ENCODE measurements at regions not wholly inside any gene's neighbourhood (a gene's known extent, or its start where the extent isn't known, plus 50 kb on each side); places are given as distances from the start of the nearest gene placed in this dataset.

- H3K27ac ChIP-seq, result no peak overlapping the region
- no peak overlapping the region for H3K4me3 ChIP-seq (ENCODE audit: low read depth, low read length)
- no peaks in the 10 kb centered on the region for H3K36me3 ChIP-seq (replicated peaks)
- in situ Hi-C loops (cut with HindIII; ENCODE audit: low pct_ligation_motif_present, low sequenced_read_pairs), result no loop called here
- TF ChIP-seq CTCF (IDR thresholded peaks at IDR 0.05; ENCODE audit: low read depth, low read length, missing control alignments), result no peak
- H3K27me3 ChIP-seq (replicated peaks), result no peaks in the 10 kb centered on the region
- DNase-seq, result no peak
Observed at GRCh38 chrX:42855259-42855658, 77.3 kb upstream of the PPP1R2C start.

- TF ChIP-seq CTCF (IDR thresholded peaks at IDR 0.05; ENCODE audit: low read depth, low read length, missing control alignments), result no peak
Observed at GRCh38 chrX:42857766-42858165, 79.8 kb upstream of the PPP1R2C start.

GRCh38 chrX:42869011-42869410, 91.0 kb upstream of the PPP1R2C start:
- Histone ChIP-seq H3K4me3 (ENCODE audit: low read depth, low read length) (no peak overlapping the region), H3K27me3 (replicated peaks) (no peaks in the 10 kb centered on the region), H3K27ac (no peak overlapping the region), H3K36me3 (replicated peaks) (no peaks in the 10 kb centered on the region)
- in situ Hi-C loops (cut with HindIII; ENCODE audit: low pct_ligation_motif_present, low sequenced_read_pairs), result no loop called here
- TF ChIP-seq CTCF (IDR thresholded peaks at IDR 0.05; ENCODE audit: low read depth, low read length, missing control alignments), result no peak
- DNase-seq, result no peak

More at GRCh38 chrX:42857766-42858165, 79.8 kb upstream of the PPP1R2C start:
- in situ Hi-C loops (cut with HindIII; ENCODE audit: low pct_ligation_motif_present, low sequenced_read_pairs), result no loop called here
- Histone ChIP-seq H3K4me3 (ENCODE audit: low read depth, low read length) (no peak overlapping the region), H3K36me3 (replicated peaks) (no peaks in the 10 kb centered on the region), H3K27ac (no peak overlapping the region), H3K27me3 (replicated peaks) (no peaks in the 10 kb centered on the region)
- DNase-seq, result no peak

- H3K27me3 ChIP-seq (replicated peaks), result no peaks in the 10 kb centered on the region
- no peak overlapping the region for H3K27ac ChIP-seq
- no peaks in the 10 kb centered on the region for H3K36me3 ChIP-seq (replicated peaks)
- no peak overlapping the region for H3K4me3 ChIP-seq (ENCODE audit: low read depth, low read length)
- in situ Hi-C loops (cut with HindIII; ENCODE audit: low pct_ligation_motif_present, low sequenced_read_pairs), result no loop called here
- no peak for TF ChIP-seq CTCF (IDR thresholded peaks at IDR 0.05; ENCODE audit: low read depth, low read length, missing control alignments)
- DNase-seq, result no peak
Observed at GRCh38 chrX:42869659-42870476, 91.9 kb upstream of the PPP1R2C start.

- Histone ChIP-seq H3K27me3 (replicated peaks) (no peaks in the 10 kb centered on the region), H3K4me3 (ENCODE audit: low read depth, low read length) (no peak overlapping the region), H3K36me3 (replicated peaks) (no peaks in the 10 kb centered on the region), H3K27ac (no peak overlapping the region)
- no peak for TF ChIP-seq CTCF (IDR thresholded peaks at IDR 0.05; ENCODE audit: low read depth, low read length, missing control alignments)
- in situ Hi-C loops (cut with HindIII; ENCODE audit: low pct_ligation_motif_present, low sequenced_read_pairs), result no loop called here
- DNase-seq, result no peak
Observed at GRCh38 chrX:42886519-42886918, 108.6 kb upstream of the PPP1R2C start.

GRCh38 chrX:42900947-42901346, 123.0 kb upstream of the PPP1R2C start:
- Histone ChIP-seq H3K36me3 (replicated peaks) (no peaks in the 10 kb centered on the region), H3K27ac (no peak overlapping the region), H3K4me3 (ENCODE audit: low read depth, low read length) (no peak overlapping the region), H3K27me3 (replicated peaks) (no peaks in the 10 kb centered on the region)
- DNase-seq, result no peak
- in situ Hi-C loops (cut with HindIII; ENCODE audit: low pct_ligation_motif_present, low sequenced_read_pairs), result no loop called here
- TF ChIP-seq CTCF (IDR thresholded peaks at IDR 0.05; ENCODE audit: low read depth, low read length, missing control alignments), result no peak
